8988T (cell line): ENCODE measurements at regions not wholly inside any gene's neighbourhood (a gene's known extent, or its start where the extent isn't known, plus 50 kb on each side); places are given as distances from the start of the nearest gene placed in this dataset.
"Not testable (repeated sequence)": the region's sequence is repeated elsewhere in the genome, so short reads cannot be mapped to it uniquely, and the experiment has no call there.

ENCODE experiments used
- DNase-seq: peaks from one replicate; pipeline ENCODE4 v3.0.0; 2011

DNA sequence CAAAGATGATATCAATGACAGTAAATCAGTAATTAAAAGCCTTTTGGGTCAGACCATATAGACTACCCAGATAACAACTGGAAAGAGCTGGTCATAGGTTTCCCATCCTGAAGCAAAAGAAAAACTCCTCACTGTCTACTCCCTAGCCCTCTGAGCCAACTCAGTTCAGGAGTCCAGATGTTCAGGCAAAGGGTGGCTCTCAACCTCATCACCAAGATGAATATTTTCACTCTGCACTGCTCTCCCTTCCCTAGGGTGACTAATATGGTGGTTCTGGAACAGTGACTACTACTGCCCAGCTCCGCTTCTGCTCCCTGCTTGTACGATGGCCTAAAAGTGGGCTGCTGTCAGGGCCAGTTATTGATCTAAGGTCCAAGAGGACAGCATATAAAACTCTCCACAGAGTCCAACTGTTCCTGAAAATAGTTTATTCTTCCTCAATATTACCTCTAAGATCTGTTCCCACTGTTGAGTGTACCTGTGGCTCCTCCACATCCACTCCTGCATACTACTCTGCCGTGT, 263.4 kb upstream of the SLC30A5 start:
- no peak for DNase-seq

DNA sequence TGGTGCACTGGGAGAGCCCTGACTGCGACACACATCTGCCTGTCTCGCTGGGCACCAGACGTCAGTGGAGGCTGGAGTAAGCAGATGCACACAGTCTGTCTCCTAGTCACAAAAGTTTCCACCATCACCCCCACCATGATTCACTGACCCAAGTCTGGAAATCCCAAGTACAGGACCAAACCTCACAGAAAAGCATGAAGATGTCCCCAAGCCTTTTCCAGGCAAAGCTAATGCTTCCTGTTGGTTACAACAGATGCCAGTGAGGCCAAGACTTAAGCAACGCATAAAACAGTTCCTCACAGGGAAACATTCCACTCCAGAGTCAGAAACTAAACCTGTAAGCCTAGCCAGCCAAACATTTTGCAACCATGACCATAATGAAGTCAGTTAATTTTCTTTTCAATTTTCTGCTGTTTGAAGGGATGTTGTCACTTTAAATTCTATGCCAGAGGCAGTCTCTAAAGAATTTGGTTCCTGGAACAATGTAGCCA, 259.3 kb upstream of the SLC30A5 start:
- DNase-seq = no peak

DNA sequence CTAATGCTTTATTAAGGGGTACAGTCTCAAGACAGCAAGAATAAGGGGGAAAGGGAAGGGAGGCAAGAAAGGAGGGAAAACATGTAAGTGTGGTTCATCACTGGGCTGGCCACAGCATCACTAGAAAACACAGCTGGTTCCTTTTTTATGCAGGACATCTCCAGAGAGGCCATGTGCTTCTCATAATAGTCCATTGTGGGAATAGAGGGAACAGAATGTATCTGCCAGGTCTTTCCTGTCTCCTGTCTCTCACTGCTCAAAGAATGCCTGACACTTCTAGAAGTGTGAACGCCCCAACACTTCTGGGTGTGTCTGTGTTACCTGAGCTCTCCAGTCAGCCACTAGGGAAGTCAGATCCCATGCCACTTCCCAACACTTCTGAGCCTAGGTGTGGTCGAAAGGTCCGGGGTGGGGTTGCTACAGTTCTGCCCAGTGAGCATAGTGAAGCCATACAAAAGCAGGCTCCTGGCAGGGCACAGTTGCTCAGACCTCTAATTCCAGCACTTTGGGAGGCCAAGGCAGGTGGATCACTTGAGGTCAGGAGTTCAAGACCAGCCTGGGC, 255.6 kb upstream of the SLC30A5 start:
- DNase-seq = no peak

- DNase-seq = no peak
Measured at GRCh38 chr5:68839019-68839552, 254.7 kb upstream of the SLC30A5 start.

- DNase-seq = no peak
Measured at GRCh38 chr5:68843624-68844364, 250.0 kb upstream of the SLC30A5 start.

GRCh38 chr5:68845131-68845530, 248.7 kb upstream of the SLC30A5 start:
- DNase-seq = no peak

GRCh38 chr5:68846828-68847227, 247.0 kb upstream of the SLC30A5 start:
- no peak for DNase-seq

- no peak for DNase-seq
Measured at GRCh38 chr5:68848091-68848490, 245.7 kb upstream of the SLC30A5 start.

- no peak for DNase-seq
Measured at GRCh38 chr5:68849103-68849502, 244.7 kb upstream of the SLC30A5 start.

DNA sequence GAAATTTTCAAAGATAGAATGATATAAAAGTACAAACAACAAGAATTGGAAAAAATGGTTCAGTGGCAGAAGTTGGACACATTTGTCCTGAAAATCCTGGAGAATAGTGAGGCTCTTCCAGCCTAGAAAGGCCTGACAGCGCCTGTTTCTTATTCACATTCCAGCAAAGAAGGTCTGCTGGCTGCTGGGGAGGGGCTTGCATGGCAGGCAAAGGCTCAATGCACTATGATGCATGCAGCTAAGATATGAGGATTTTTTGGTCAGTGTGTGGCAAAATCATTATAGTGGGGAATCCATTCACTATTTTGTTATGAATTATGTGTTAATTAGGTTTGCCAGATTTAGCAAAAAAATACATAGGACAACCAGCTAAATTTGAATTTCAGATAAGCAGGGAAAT, 243.9 kb upstream of the SLC30A5 start:
- no peak for DNase-seq

GRCh38 chr5:68861099-68861498, 232.7 kb upstream of the SLC30A5 start:
- DNase-seq = no peak

DNA sequence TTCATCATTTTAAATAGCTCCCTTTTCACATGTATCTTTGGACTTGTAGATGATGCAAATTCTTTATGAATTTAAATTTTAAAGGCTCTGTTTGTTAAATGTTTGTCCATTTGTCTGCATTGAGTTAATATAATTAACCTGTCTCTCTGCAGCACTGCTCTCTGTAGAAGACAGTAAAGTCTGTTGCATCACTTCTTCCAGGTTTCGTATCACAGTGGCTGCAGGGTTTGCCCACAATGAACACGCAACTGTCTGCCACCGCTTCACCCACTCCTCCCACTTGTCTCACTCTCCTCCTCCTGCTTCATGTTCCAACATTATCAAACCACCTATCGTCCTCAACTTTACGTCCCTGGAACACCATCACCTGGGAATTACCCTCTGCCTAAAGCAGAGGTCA, 231.3 kb upstream of the SLC30A5 start:
- DNase-seq = no peak

DNA sequence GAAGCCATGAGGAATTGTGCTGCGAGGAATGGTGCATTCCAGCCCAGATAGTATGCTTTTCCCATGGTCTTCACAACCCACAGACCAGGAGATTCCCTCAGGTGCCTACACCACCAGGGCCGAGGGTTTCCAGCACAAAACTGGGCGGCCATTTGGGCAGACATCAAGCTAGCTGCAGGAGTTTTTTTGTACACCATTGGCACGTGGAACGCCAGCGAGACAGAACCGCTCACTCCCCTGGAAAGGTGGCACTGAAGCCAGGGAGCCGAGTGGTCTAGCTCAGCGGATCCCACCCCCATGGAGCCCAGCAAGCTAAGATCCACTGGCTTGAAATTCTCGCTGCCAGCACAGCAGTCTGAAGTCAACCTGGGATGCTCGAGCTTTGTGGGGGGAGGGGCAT, 228.6 kb upstream of the SLC30A5 start:
- not testable (repeated sequence) for DNase-seq

DNA sequence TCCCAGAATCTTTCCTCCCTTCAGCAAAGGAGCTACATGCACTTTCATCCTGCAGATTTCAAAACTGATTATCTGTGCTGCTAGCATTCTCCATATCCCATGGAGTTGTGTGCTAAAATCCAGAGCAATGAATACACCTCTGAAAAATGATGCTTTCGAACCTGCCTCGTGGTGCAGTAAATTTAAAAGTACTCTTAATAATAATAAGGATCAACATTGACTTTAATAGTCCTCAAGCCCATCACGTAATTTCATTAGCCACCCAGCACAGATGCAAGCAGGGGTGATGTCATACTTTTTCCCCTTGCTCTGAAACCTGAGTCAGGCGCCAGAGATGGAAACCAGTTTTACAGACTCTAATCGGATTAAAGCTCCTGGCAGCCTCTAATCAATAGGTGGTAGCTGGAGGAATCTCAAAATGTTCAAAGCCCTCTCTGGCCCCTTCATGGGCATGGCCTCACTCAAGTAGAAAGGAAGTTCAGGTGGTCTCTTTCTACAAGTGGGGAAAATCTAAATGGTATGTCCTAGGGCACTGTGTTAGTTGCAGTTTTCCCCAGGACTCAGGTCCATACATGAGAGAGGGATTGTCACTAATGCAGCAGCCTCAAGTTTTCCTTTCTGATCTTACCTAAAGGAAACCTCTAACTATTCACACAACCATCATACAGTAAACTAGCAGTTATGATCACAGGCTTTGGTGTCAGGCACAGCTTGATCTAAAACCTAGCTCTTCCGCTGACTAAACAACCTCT, 221.6 kb upstream of the SLC30A5 start:
- no peak for DNase-seq

- DNase-seq = no peak
Measured at GRCh38 chr5:68873198-68873597, 220.6 kb upstream of the SLC30A5 start.

DNA sequence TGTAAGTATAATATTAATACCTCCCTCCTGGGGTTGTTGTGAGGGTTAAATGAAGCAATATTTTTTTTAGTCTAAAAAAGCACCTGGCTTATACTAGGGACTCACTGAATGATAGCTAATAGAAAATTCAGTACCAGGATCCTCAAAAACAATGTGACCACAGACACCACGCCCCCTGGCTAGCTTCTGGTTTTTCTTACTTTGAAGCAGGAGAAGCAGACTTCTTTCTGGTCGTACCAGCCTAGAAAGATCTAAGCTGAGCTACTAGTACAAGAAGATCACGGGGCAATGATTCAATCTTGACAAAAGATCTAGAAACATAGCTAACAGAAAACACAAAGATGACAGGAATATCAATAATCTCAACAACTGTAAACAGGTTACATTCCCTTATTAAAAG, 218.5 kb upstream of the SLC30A5 start:
- DNase-seq = no peak

GRCh38 chr5:68883436-68883835, 210.4 kb upstream of the SLC30A5 start:
- no peak for DNase-seq

- DNase-seq = no peak
Measured at GRCh38 chr5:68884144-68884754, 209.6 kb upstream of the SLC30A5 start.

DNA sequence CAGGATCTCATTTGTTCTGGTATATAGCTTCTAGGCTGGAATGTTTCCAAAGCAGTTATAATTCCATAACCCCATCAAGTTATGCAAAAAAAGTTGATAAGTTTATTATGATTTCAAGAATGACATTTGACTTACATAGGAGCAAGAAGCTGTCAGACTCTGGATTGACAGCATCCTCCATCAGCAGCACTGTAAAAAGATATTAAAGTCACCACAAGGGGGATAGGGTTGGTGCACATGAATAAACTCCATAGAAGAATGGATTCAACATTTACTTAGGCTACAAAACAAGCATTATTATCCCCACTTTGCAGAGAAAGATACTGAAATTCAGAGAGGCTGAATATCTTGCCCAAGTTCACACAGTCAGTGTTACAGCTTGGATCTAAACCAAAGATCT, 208.9 kb upstream of the SLC30A5 start:
- no peak for DNase-seq

GRCh38 chr5:68886814-68887213, 207.0 kb upstream of the SLC30A5 start:
- DNase-seq = no peak

DNA sequence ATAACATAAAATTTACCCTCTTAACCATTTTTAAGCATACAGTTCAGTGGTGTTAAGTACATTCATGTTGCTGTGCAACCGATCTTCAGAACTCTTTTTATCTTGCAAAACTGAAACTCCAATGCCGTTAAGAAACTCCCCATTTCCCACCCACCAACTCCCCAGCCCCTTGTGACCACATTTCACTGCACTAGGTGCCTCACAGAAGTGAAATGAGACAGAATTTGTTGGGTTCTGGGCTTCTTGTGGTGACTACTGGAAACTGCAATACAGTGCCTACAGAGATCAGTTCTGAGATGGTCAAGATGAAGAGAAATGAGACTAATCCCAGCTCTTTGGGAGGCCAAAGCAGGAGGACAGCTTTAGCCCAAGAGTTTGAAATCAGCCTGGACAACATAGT, 202.1 kb upstream of the SLC30A5 start:
- DNase-seq = no peak

DNA sequence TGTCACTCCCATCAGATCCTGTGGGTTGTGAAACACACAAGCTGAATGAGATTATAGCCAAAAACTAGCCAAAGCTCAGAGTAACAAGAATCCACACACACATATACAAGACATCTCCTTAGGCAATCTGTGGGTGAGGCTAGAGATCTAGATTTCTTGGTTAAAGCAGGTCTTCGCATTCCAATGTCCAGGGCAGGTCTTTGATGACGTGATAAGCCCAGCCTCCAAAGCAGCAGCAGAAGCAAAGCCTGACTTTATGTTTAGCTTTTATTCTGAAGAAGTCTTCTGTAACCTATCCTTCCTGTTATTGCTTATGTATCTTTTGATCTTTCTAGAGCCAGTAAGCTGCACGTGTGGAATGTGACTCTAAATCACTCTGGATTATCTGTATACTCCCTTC, 199.1 kb upstream of the SLC30A5 start:
- DNase-seq = no peak

GRCh38 chr5:68898951-68899471, 194.8 kb upstream of the SLC30A5 start:
- DNase-seq = no peak
